ENCODE measurements at regions not wholly inside any gene's neighbourhood (a gene's known extent, or its start where the extent isn't known, plus 50 kb on each side); places are given as distances from the start of the nearest gene placed in this dataset.

DNA sequence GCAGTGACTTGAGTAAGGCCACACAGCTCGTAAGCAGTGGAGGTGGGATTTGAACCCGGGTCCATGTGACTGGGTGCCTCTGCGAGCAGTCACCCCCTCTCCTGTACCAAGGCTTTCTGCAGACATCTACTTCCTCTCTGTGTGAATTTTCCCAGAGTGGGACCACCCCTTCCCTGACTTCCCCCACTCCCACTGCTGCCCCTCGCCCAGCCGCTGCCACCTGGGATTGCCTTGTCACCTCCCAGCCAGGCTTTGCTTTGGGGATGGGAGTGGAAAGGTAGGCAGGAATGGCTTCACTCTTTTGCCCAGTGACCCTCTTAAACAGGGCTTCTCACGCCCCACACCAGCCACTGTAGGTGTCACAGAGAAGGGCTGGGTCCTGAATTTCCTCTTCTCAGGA, 105.2 kb upstream of the SEC14L1 start:
- TF ChIP-seq CTCF (IDR thresholded peaks at IDR 0.05): no peak
- no peak for TF ChIP-seq POLR2A (IDR thresholded peaks at IDR 0.05)
